Transverse colon (tissue), 3 donors: ENCODE measurements at regions not wholly inside any gene's neighbourhood (a gene's known extent, or its start where the extent isn't known, plus 50 kb on each side); places are given as distances from the start of the nearest gene placed in this dataset.

Experiments used
- EP300 ChIP-seq: sonication (generic); formaldehyde crosslinking; IDR thresholded peaks from one replicate; pipeline ENCODE4 v1.6.1; 2017; ENCODE audit warnings: antibody characterized with exemption, low read depth
- TF ChIP-seq, protein P1 (sequence below), 5 experiments: fragments of 200-600 bp in 3 of 5; fragments of 450-650 bp in 2 of 5; sonication (generic) in 3 of 5; IDR thresholded peaks; 1 replicate in 2 of 5; 2 replicates in 3 of 5; pipeline ENCODE4 v1.5.1; 2016 to 2017; ENCODE audit warnings: antibody characterized with exemption in 5 of 5, inconsistent platforms in 3 of 5, mild to moderate bottlenecking in 2 of 5, moderate library complexity in 1 of 5

DNA sequence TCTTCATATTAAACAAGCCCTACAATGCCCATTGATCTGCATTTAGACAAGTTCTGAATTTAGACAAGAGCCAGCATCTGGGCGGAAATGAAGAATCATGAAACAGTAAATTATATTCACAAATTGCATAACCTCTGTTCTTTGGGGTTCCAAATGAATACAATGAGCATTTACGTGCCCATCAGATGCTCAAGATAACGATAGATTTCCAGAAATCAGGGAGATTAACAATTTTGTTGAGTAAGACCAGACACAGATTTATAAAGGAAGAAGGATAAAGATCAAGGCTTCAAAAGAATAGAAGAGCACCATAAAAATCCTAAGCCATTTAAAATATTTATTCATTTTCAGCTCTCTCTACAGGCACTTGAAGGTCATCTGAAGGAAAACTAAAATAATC, 59.7 kb upstream of the CDH20 start:
- TF ChIP-seq, protein P1, sequence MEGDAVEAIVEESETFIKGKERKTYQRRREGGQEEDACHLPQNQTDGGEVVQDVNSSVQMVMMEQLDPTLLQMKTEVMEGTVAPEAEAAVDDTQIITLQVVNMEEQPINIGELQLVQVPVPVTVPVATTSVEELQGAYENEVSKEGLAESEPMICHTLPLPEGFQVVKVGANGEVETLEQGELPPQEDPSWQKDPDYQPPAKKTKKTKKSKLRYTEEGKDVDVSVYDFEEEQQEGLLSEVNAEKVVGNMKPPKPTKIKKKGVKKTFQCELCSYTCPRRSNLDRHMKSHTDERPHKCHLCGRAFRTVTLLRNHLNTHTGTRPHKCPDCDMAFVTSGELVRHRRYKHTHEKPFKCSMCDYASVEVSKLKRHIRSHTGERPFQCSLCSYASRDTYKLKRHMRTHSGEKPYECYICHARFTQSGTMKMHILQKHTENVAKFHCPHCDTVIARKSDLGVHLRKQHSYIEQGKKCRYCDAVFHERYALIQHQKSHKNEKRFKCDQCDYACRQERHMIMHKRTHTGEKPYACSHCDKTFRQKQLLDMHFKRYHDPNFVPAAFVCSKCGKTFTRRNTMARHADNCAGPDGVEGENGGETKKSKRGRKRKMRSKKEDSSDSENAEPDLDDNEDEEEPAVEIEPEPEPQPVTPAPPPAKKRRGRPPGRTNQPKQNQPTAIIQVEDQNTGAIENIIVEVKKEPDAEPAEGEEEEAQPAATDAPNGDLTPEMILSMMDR (IDR thresholded peaks at IDR 0.05), result no peak
- TF ChIP-seq EP300, result no peak
